OCI-LY1 (cell line): ENCODE measurements at regions not wholly inside any gene's neighbourhood (a gene's known extent, or its start where the extent isn't known, plus 50 kb on each side); places are given as distances from the start of the nearest gene placed in this dataset.

ENCODE experiments used
- H2AFZ ChIP-seq: fragments of 200-600 bp; sonication (generic), shearing (Covaris generic); 2 replicates; pipeline ENCODE4 v1.6.0; 2014; ENCODE audit warnings: antibody characterized with exemption, mild to moderate bottlenecking, low read length
- H3F3A ChIP-seq: fragments of 200-600 bp; sonication (generic), shearing (Covaris generic); 2 replicates; pipeline ENCODE4 v1.6.0; 2014; ENCODE audit warnings: mild to moderate bottlenecking, antibody characterized with exemption, low read length, moderate library complexity; ENCODE audit not compliant: insufficient read depth
- H3K27ac ChIP-seq: fragments of 200-600 bp; sonication (generic); 2 replicates; pipeline ENCODE4 v1.5.1; 2014; ENCODE audit warnings: low read length, mixed run types, mild to moderate bottlenecking, low read depth; ENCODE audit not compliant: poor library complexity, severe bottlenecking
- H3K27me3 ChIP-seq: fragments of 200-600 bp; sonication (generic); 2 replicates; pipeline ENCODE4 v1.6.0; 2014; ENCODE audit warnings: antibody characterized with exemption, mild to moderate bottlenecking, low read length, moderate library complexity; ENCODE audit not compliant: insufficient read depth
- H3K36me3 ChIP-seq: fragments of 200-600 bp; sonication (generic); 2 replicates; pipeline ENCODE4 v1.6.1; 2014; ENCODE audit warnings: mild to moderate bottlenecking, antibody characterized with exemption, low read length, moderate library complexity, mixed read lengths; ENCODE audit not compliant: insufficient read depth
- H3K4me1 ChIP-seq: fragments of 200-600 bp; sonication (generic); 2 replicates; pipeline ENCODE4 v1.5.1; 2014; ENCODE audit warnings: mild to moderate bottlenecking, low read length, moderate library complexity; ENCODE audit not compliant: insufficient read depth, severe bottlenecking
- H3K4me2 ChIP-seq: fragments of 200-600 bp; sonication (generic), shearing (Covaris generic); 2 replicates; pipeline ENCODE4 v1.6.1; 2014; ENCODE audit warnings: low read length
- H3K4me3 ChIP-seq: fragments of 200-600 bp; sonication (generic); 2 replicates; pipeline ENCODE4 v1.5.1; 2014; ENCODE audit warnings: low read length, low read depth, mild to moderate bottlenecking, mixed read lengths; ENCODE audit not compliant: poor library complexity, severe bottlenecking
- H3K79me2 ChIP-seq: fragments of 200-600 bp; shearing (Covaris generic); 2 replicates; pipeline ENCODE4 v1.6.1; 2016; ENCODE audit warnings: mixed run types, low read length, mixed read lengths; ENCODE audit not compliant: insufficient read depth
- H3K9ac ChIP-seq: fragments of 200-600 bp; sonication (generic), shearing (Covaris generic); 2 replicates; pipeline ENCODE4 v1.6.1; 2014; ENCODE audit warnings: mild to moderate bottlenecking, low read length, mixed read lengths
- H3K9me2 ChIP-seq: fragments of 200-600 bp; sonication (generic), shearing (Covaris generic); 2 replicates; pipeline ENCODE4 v1.6.1; 2014; ENCODE audit warnings: low read depth, mild to moderate bottlenecking, low read length, mixed read lengths
- H3K9me3 ChIP-seq: fragments of 200-600 bp; shearing (Covaris generic); 2 replicates; pipeline ENCODE4 v1.6.1; 2014; ENCODE audit warnings: low read length, mixed read lengths
- H4K20me1 ChIP-seq: fragments of 200-600 bp; sonication (generic), shearing (Covaris generic); 2 replicates; pipeline ENCODE4 v1.6.0; 2016; ENCODE audit warnings: mild to moderate bottlenecking, low read length; ENCODE audit not compliant: insufficient read depth
- EZH2 ChIP-seq: fragments of 200-600 bp; sonication (generic), shearing (Covaris generic); IDR thresholded peaks from 2 replicates; pipeline ENCODE4 v1.8.0; 2017; ENCODE audit warnings: borderline replicate concordance, mixed run types, mild to moderate bottlenecking, antibody characterized with exemption, low read length, moderate library complexity, mixed read lengths
- TF ChIP-seq, protein P1 (sequence below): fragments of 200-600 bp; sonication (generic), shearing (Covaris generic); IDR thresholded peaks from 2 replicates; pipeline ENCODE4 v1.5.1; 2017; ENCODE audit warnings: mild to moderate bottlenecking, antibody characterized with exemption, low read length, moderate library complexity, mixed read lengths

DNA sequence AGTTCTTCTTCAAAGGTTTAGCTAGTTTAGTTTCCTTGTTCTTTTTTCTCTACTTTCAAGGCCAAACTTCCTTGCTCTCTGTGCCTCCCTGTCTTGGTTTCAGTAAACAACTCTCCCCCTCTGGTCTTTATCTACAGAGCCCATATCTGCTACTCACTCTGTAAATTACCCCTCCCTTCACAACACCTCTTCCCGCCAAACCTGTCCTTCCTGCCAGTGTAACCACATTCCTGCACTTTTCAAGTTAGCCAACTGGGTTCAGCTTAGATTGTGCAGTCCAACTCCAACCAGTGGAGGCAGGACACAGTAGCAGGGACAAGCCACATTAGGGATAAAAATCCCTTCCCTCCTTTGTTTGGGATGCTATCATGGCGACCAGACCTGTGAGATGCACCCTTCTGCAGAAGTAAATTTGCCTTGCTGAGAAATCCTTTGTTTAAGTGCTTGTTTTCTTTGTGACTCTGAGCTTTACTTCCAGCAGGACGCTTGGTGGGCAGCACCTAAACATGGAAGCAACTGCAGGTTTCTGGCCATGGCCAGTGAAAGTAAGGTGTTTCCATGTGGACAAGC is 706.0 kb downstream of the KCNJ3 start:
- Histone ChIP-seq H3K4me2 (no peak overlapping the region), H2AFZ (no peak overlapping the region), H3K4me1 (no peaks in the 10 kb centered on the region), H3K79me2 (no peaks in the 10 kb centered on the region), H3K36me3 (no peaks in the 10 kb centered on the region), H3K27ac (no peak overlapping the region), H3K9ac (no peak overlapping the region), H3K27me3 (no peaks in the 10 kb centered on the region), H3F3A (no peaks in the 10 kb centered on the region), H3K9me3 (0 out of 2 replicates have a peak, but pooled peaks cover 2% of the 10 kb centered on the region), H4K20me1 (no peaks in the 10 kb centered on the region), H3K4me3 (no peak overlapping the region), H3K9me2 (no peaks in the 10 kb centered on the region)
- TF ChIP-seq, protein P1, sequence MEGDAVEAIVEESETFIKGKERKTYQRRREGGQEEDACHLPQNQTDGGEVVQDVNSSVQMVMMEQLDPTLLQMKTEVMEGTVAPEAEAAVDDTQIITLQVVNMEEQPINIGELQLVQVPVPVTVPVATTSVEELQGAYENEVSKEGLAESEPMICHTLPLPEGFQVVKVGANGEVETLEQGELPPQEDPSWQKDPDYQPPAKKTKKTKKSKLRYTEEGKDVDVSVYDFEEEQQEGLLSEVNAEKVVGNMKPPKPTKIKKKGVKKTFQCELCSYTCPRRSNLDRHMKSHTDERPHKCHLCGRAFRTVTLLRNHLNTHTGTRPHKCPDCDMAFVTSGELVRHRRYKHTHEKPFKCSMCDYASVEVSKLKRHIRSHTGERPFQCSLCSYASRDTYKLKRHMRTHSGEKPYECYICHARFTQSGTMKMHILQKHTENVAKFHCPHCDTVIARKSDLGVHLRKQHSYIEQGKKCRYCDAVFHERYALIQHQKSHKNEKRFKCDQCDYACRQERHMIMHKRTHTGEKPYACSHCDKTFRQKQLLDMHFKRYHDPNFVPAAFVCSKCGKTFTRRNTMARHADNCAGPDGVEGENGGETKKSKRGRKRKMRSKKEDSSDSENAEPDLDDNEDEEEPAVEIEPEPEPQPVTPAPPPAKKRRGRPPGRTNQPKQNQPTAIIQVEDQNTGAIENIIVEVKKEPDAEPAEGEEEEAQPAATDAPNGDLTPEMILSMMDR, result no peak
- no peak for TF ChIP-seq EZH2

DNA sequence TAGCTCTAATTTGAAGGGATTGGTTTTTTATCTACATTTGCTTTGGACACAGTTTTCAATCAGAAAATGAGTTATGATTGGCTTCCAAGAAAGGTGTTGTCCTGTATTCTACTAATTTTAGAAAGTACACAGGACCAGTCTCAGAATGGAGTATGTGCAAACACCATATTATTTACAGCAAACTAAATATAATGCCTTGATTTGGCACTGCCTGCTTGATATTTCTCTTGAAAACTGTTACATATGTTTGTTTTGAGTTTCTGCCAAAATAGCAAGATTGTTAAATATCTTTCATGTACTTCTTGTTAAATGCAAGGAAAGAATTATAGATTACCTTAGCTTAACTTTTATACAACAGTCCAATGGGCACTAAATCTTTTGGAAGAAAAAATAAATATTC is 694.9 kb downstream of the KCNJ3 start:
- no peak overlapping the region for H3K4me2 ChIP-seq
- no peaks in the 10 kb centered on the region for H3F3A ChIP-seq
- no peaks in the 10 kb centered on the region for H3K27me3 ChIP-seq
- H4K20me1 ChIP-seq, result no peaks in the 10 kb centered on the region
- H3K9me3 ChIP-seq, result no peaks in the 10 kb centered on the region
- H3K36me3 ChIP-seq, result no peaks in the 10 kb centered on the region
- no peak overlapping the region for H3K4me3 ChIP-seq
- H3K9ac ChIP-seq, result no peak overlapping the region
- no peaks in the 10 kb centered on the region for H3K79me2 ChIP-seq
- H3K27ac ChIP-seq, result no peak overlapping the region
- H2AFZ ChIP-seq, result no peak overlapping the region
- H3K9me2 ChIP-seq, result no peaks in the 10 kb centered on the region
- H3K4me1 ChIP-seq, result no peaks in the 10 kb centered on the region
- TF ChIP-seq, protein P1, result no peak
- no peak for TF ChIP-seq EZH2

DNA sequence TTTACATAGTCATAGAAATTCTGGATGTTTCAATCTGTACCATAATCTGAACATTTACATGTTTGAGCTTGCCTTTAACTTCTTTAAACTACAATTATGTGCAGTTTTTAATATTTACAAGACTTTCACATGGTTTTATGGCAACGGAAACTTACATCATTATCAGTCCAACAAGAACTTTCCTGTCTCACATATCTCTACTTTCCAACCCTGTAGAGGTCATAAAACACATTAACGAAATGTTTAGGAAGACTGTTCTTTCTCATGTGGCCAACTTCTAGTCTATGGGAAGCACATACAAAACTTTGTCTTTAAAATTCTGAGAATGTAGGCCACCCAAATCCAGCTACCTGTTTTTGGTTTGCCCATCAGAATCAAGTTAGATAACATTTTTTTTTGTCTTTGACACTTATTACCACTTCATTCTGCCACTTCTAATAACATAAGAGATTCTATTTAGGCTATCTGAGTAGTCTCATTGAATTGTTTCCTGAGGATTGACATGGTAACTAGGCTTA is 693.2 kb downstream of the KCNJ3 start:
- H3K27ac ChIP-seq, result no peak overlapping the region
- no peak for TF ChIP-seq EZH2
- TF ChIP-seq, protein P1, result no peak

More for the DNA sequence above, 693.2 kb downstream of the KCNJ3 start:
- no peaks in the 10 kb centered on the region for H3K27me3 ChIP-seq
- H3K79me2 ChIP-seq, result no peaks in the 10 kb centered on the region
- no peaks in the 10 kb centered on the region for H4K20me1 ChIP-seq
- H2AFZ ChIP-seq, result no peak overlapping the region
- H3K36me3 ChIP-seq, result no peaks in the 10 kb centered on the region
- H3K4me3 ChIP-seq, result no peak overlapping the region
- no peaks in the 10 kb centered on the region for H3K9me2 ChIP-seq
- H3K9me3 ChIP-seq, result no peaks in the 10 kb centered on the region
- no peak overlapping the region for H3K4me2 ChIP-seq
- H3F3A ChIP-seq, result no peaks in the 10 kb centered on the region
- H3K4me1 ChIP-seq, result no peaks in the 10 kb centered on the region
- no peak overlapping the region for H3K9ac ChIP-seq
